ENCODE measurements at regions not wholly inside any gene's neighbourhood (a gene's known extent, or its start where the extent isn't known, plus 50 kb on each side); places are given as distances from the start of the nearest gene placed in this dataset.
A peak's percentile ranks its signal among the peaks of the same experiment; 100 is the strongest.

DNA sequence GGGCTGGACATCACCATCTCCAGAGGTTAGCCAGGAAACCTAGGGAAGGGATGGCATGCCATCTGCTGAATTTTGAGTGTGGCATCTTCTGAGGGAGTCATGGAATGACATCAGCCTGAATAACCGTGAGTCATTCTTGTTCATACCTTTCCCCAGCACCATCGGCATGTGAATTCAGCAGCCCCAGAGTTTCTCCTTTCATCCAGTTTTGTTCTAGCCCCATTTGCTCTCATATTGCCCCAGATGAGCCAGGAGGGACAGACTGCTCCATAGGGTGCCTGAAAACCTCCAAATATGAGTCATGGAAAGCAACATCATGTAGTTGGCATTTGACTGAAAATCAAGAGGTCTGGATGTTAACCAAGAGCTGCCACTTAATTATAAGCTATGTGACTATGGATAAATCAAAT lies 219.2 kb upstream of the SGK1 start:
- no peaks in the 10 kb centered on the region for H3K27me3 Mint-ChIP-seq
- no peaks in the 10 kb centered on the region for H3K9me3 ChIP-seq (ENCODE audit: control insufficient read depth, low read length, poor library complexity, severe bottlenecking)
- ATAC-seq (no peak), DNase-seq (no peak)
- H3K36me3 Mint-ChIP-seq (ENCODE audit: low read depth) = no peaks in the 10 kb centered on the region
- H3K4me1 Mint-ChIP-seq = peaks cover 17% of the 10 kb centered on the region
- no peak overlapping the region for H3K4me3 Mint-ChIP-seq
- no peak overlapping the region for H3K27ac Mint-ChIP-seq

DNA sequence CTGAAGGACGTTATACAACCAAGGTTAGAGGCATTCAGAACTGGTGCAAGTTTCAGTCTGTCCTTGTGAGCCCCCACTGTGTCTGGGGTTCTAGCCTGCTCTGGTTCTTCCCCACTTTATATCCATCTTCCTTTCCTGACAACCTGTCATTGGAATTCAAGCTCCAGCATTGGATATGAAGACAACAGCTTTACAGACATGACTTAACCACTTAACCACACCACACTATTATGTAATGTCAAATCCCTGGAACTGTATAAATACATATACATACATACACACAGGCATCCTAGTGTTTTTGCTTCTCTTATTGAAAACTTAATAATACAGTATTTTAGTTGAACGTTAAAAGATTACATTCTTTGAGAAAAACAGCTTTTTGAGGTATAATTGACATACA lies 217.9 kb upstream of the SGK1 start:
- Mint-ChIP-seq H3K27ac (no peak overlapping the region), H3K36me3 (ENCODE audit: low read depth) (no peaks in the 10 kb centered on the region), H3K4me3 (no peak overlapping the region), H3K27me3 (peaks cover 4% of the 10 kb centered on the region), H3K4me1 (peaks cover 17% of the 10 kb centered on the region)
- DNase-seq = no peak
- no peaks in the 10 kb centered on the region for H3K9me3 ChIP-seq (ENCODE audit: control insufficient read depth, low read length, poor library complexity, severe bottlenecking)
- no peak for ATAC-seq

DNA sequence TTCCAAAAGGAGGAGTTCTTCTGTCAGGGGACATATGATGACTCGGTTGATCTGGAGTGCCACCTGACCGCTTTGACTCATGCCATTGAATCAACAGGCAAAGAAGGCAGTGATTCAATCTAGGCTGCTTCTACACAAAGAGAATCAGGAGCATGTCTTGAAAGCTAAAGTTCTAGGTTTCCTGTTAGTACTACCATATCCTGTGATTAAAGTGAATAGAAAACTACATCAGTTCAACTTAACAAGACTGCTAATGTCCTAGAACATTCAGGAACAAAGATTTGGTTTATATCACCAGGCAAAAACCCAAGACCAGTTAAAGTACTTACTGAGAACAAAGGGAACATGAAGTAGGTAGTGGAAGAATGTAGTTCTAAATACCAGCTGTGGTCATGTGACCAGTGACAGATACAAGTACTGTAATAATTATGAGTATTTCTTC lies 216.8 kb upstream of the SGK1 start:
- no peaks in the 10 kb centered on the region for H3K9me3 ChIP-seq (ENCODE audit: control insufficient read depth, low read length, poor library complexity, severe bottlenecking)
- peaks cover 12% of the 10 kb centered on the region for H3K4me1 Mint-ChIP-seq
- H3K27me3 Mint-ChIP-seq = peaks cover 4% of the 10 kb centered on the region
- ATAC-seq = no peak
- H3K4me3 Mint-ChIP-seq = no peak overlapping the region
- no peaks in the 10 kb centered on the region for H3K36me3 Mint-ChIP-seq (ENCODE audit: low read depth)
- no peak for DNase-seq
- H3K27ac Mint-ChIP-seq = no peak overlapping the region

DNA sequence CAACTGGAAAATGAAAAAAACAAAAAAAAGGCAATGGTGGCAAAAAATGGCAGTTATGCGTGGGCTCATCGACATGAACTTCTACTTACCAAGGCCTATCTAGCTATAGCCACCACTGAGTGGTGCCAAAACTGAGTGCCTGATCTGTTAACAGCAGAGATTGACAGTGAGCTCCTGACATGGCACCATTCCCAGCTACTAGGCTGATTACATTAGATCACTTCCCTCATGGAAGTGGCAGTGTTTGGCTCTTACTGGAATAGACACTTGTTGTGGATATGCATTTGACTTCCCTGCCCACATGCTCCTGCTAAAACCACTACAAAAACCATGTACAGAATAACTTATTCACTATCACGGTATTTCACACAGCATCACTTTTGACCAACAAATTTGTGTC lies 216.1 kb upstream of the SGK1 start:
- DNase-seq (no peak), ATAC-seq (no peak)
- no peak overlapping the region for H3K27ac Mint-ChIP-seq
- no peak overlapping the region for H3K4me3 Mint-ChIP-seq
- H3K9me3 ChIP-seq (ENCODE audit: control insufficient read depth, low read length, poor library complexity, severe bottlenecking) = no peaks in the 10 kb centered on the region
- H3K27me3 Mint-ChIP-seq = peaks cover 4% of the 10 kb centered on the region
- no peaks in the 10 kb centered on the region for H3K36me3 Mint-ChIP-seq (ENCODE audit: low read depth)
- H3K4me1 Mint-ChIP-seq = peaks cover 16% of the 10 kb centered on the region

DNA sequence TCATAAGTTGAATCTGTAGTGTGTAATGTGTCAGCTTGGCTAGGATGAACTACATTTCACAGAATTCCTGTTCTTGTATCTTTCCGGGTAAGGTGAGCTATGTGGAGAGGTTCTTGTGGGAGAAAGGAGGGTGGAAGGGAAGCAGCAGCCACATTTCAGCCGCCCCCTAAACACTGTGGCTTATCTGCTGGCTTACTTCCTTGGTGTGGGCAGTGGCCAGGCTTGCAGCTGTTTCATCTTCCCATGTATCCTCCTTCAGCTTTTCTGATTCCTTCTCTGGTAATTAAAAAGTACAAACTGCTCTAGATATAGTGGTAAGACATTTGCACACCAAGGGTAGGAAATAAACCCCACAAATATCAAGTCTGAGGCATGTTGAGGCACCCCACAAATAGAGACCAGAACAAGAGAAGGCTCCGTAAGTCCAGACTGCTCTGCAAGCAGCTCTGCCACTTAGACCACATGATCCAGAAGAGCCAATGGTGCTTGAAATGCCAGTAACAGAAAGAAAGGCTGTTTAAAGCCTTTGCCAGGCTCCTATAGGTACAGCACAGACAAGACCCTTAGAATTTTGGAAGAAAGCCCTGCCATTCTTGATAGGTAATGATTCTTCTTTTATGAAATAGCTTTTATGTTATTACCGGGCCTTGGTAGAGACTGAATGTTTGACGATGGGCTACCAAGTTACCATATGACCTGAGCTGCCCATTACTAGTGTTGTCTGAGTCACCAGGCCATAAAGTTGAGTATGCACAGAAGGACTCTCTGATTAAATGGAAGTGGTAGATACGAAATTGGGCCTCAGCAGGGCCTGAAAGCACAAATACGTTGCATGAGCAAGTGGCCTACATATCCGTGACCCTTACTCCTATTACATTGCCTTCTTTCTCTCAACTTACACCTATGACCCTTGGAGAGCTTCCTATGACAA lies 215.0 kb upstream of the SGK1 start:
- H3K4me3 Mint-ChIP-seq = no peak overlapping the region
- H3K36me3 Mint-ChIP-seq (ENCODE audit: low read depth) = no peaks in the 10 kb centered on the region
- no peak for ATAC-seq
- peaks cover 16% of the 10 kb centered on the region for H3K4me1 Mint-ChIP-seq
- H3K9me3 ChIP-seq (ENCODE audit: control insufficient read depth, low read length, poor library complexity, severe bottlenecking) = no peaks in the 10 kb centered on the region
- no peak overlapping the region for H3K27ac Mint-ChIP-seq
- peaks cover 4% of the 10 kb centered on the region for H3K27me3 Mint-ChIP-seq
- no peak for DNase-seq

DNA sequence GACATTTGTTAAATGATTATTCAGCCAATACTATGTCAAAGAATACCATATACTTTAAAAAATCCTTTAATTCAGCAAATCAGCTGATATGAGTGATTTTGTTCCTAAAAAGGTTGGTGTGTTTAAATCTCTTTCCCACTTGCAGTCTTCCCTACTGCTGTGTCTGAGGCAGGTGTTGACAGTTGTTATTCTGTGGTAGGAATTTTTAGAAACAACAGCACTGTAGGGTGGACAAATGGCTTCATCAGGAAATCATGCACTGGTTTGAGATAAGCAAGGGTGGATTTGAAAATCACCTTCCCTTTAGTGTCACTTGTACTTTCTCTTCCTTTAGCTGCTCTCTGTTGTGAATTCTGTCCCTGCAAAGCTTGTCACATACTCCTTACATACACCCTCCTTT lies 213.7 kb upstream of the SGK1 start:
- H3K36me3 Mint-ChIP-seq (ENCODE audit: low read depth) = no peaks in the 10 kb centered on the region
- DNase-seq = no peak
- no peaks in the 10 kb centered on the region for H3K9me3 ChIP-seq (ENCODE audit: control insufficient read depth, low read length, poor library complexity, severe bottlenecking)
- no peak overlapping the region for H3K27ac Mint-ChIP-seq
- peaks cover 4% of the 10 kb centered on the region for H3K27me3 Mint-ChIP-seq
- ATAC-seq = no peak
- no peak overlapping the region for H3K4me3 Mint-ChIP-seq
- H3K4me1 Mint-ChIP-seq = peaks cover 18% of the 10 kb centered on the region

DNA sequence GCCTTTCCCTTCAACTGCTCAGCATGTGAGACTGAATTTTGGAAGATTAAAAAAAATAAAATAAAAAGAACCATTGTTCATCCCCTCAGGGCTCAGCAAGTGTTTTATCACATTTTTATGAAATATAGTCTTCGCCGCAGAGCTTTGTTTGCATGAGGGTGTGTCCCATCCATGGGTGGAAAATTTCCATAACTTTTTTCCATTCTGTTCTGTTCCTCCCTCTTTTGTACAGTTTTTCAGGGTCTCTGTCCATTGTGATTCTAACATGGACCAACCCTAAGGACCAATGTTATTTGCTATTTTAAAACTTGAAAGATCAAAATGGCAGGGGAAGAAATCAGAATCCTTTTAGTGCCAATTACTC lies 213.3 kb upstream of the SGK1 start:
- no peak for ATAC-seq
- no peak for DNase-seq
- H3K9me3 ChIP-seq (ENCODE audit: control insufficient read depth, low read length, poor library complexity, severe bottlenecking) = no peaks in the 10 kb centered on the region
- Mint-ChIP-seq H3K27me3 (peaks cover 4% of the 10 kb centered on the region), H3K36me3 (ENCODE audit: low read depth) (no peaks in the 10 kb centered on the region), H3K27ac (no peak overlapping the region), H3K4me1 (peaks cover 17% of the 10 kb centered on the region), H3K4me3 (no peak overlapping the region)

DNA sequence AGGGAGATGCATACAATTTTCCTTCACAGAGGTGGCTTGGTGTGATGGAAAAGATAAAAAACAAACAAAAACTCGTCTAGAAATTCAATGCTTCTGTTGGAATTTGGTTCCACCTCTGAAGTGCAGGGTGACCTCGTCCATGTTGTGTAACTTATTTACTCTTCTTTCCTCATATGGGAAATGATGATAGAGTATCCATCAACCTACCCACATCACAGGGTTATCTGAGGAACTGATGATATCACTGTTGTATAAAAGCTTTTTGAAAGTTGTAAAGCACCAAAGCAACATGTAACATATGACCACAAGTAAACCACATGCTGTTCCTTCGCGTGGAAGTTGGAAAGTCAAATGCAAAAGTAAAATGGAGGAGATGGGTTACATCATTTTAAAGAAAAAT lies 212.0 kb upstream of the SGK1 start:
- no peaks in the 10 kb centered on the region for H3K36me3 Mint-ChIP-seq (ENCODE audit: low read depth)
- DNase-seq = no peak
- peak overlapping the region; percentile 3 for H3K27ac Mint-ChIP-seq
- no peak overlapping the region for H3K4me3 Mint-ChIP-seq
- H3K27me3 Mint-ChIP-seq = peaks cover 4% of the 10 kb centered on the region
- no peaks in the 10 kb centered on the region for H3K9me3 ChIP-seq (ENCODE audit: control insufficient read depth, low read length, poor library complexity, severe bottlenecking)
- ATAC-seq = peak; percentile 90
- H3K4me1 Mint-ChIP-seq = peaks cover 15% of the 10 kb centered on the region

DNA sequence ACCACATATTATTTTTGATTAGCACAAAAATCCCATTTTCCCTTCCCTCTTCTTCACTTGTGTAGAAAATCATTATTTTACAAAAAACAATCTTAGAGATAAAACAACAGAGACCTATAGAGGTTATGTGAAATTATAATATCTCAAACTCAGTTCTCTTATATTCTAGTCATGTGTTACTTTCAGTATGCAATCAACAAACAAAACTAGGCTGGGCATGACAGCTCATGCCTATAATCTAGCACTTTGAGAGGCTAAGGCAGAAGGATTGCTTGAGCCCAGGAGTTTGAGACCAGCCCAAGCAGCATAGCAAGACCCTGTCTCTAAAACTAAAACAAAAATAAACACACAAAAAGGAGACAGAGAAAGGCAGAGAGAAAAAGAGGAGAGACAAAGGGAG lies 211.4 kb upstream of the SGK1 start:
- no peak for ATAC-seq
- H3K9me3 ChIP-seq (ENCODE audit: control insufficient read depth, low read length, poor library complexity, severe bottlenecking) = no peaks in the 10 kb centered on the region
- Mint-ChIP-seq H3K4me3 (no peak overlapping the region), H3K4me1 (peaks cover 11% of the 10 kb centered on the region), H3K36me3 (ENCODE audit: low read depth) (no peaks in the 10 kb centered on the region), H3K27ac (peak overlapping the region; percentile 3), H3K27me3 (peaks cover 4% of the 10 kb centered on the region)
- no peak for DNase-seq

DNA sequence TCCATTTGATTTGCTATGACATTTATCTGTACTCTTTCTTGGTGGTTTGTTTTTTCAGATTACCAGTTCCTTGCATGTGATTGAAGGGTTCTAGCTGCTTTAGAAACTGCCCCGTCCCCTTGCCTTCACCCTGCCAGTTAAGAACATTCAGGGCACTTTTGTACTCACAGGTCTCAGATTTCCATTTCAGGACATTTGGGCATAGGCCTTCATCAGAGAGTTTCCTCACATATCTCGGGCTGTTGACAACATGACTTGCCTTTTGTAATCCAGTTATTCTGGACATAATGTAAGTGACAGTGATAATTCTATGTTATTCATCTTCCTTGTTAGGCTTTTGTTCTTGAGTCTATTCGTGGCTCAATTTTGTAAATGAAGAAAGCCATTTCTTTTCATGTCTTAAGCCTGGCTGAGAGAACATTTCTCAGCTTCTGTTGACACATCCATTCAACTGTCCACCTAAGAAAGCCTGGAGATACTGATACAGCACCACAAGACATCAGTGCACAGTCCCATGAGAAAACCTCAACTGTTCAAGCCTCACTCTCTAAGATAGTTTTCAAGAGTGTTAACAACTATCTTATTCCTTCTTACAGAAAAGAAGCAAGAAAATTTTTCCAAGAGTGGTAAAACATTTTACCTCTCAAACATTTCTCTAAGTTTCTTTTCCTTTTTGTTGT lies 209.3 kb upstream of the SGK1 start:
- ATAC-seq (no peak), DNase-seq (no peak)
- peaks cover 13% of the 10 kb centered on the region for H3K4me1 Mint-ChIP-seq
- H3K4me3 Mint-ChIP-seq = no peak overlapping the region
- peaks cover 4% of the 10 kb centered on the region for H3K27me3 Mint-ChIP-seq
- no peaks in the 10 kb centered on the region for H3K9me3 ChIP-seq (ENCODE audit: control insufficient read depth, low read length, poor library complexity, severe bottlenecking)
- H3K27ac Mint-ChIP-seq = no peak overlapping the region
- no peaks in the 10 kb centered on the region for H3K36me3 Mint-ChIP-seq (ENCODE audit: low read depth)

DNA sequence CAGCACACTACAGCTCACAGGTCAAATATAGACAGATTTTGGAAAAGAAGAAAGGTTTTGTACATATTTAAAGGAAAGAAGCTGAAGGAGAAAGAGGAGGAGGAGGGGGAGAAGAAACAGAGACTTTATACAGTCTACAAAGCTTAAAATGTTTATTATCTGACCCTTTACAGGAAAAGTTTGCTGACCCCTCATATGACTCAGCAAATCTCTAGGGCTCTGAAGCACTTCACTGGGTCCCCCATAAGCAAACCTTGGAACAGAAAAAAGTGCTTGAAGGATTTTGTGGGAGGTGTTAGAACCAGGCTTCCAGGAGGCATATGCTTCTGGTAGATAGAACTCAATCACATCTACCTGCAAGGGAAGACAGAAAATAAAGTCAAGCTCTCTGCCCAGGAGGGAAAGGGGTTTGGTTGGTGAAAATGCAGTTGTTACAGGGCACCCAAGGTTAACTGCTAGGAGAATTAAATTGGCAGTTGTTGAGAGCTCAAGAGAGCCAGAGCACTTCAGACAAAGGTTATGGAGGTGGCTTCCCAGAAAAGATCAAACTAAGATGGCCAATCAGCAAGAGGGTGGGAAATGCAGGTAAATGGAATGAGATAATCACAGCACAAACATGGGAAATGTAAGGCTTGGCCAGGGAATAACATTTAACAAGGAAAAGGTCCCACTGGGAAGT lies 207.4 kb upstream of the SGK1 start:
- Mint-ChIP-seq H3K4me1 (peaks cover 17% of the 10 kb centered on the region), H3K4me3 (no peak overlapping the region), H3K27me3 (no peaks in the 10 kb centered on the region), H3K27ac (no peak overlapping the region), H3K36me3 (ENCODE audit: low read depth) (no peaks in the 10 kb centered on the region)
- DNase-seq = no peak
- no peak for ATAC-seq
- H3K9me3 ChIP-seq (ENCODE audit: control insufficient read depth, low read length, poor library complexity, severe bottlenecking) = no peaks in the 10 kb centered on the region

DNA sequence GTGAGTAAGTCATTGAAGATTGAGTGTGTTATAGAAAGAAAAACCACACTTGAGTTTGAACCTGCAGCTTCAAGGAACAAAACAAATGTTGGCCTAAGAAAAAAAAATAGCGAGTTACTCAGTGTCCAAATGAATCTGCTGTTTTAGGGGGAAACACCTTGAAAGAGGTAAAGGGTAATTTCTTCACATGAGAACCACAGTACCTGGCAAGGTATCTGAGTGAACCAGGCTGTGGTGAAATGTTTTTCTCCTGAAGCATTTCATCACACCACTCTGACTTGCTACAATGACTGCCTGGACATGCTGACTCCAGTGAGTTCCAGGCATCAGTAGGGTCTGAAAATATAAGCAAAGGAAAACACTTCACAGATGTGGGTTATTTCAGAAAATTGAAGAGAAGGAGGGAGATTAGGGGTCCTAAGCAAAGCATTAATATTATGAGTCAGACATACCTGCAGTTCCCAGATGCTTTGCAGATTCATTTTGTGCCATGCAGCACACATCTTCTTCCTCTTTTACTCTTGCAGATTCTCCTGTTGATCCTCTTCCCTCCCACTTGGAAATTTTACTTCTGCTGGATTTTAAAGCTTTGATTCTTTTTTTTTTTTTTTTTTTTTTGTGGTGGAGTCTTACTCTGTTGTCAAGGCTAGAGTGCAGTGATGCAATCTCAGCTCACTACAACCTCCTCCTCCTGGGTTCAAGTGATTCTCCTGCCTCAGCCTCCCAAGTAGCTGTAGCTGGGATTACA lies 206.2 kb upstream of the SGK1 start:
- Mint-ChIP-seq H3K36me3 (ENCODE audit: low read depth) (no peaks in the 10 kb centered on the region), H3K4me1 (peaks cover 12% of the 10 kb centered on the region), H3K4me3 (no peak overlapping the region), H3K27me3 (no peaks in the 10 kb centered on the region), H3K27ac (no peak overlapping the region)
- no peaks in the 10 kb centered on the region for H3K9me3 ChIP-seq (ENCODE audit: control insufficient read depth, low read length, poor library complexity, severe bottlenecking)
- ATAC-seq (no peak), DNase-seq (no peak)

DNA sequence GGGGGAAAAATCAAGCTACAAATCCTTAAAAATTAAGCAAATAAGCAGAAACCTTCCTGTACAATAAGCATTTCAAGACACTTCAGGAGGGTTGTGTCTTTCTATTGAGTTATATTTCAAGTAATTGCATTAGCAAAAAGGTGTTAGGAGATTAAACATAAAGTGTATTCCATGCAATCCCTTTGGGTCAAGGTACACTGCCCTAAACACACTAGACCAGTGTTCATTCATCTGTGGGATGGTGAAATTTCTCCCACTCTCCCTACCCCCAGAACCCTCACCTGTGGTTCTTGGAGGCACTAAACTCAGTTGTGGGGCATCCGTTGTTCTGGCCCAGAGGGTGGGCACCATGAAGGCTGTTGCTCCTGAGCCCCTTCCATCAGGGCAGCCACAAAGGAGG lies 205.1 kb upstream of the SGK1 start:
- H3K36me3 Mint-ChIP-seq (ENCODE audit: low read depth) = no peaks in the 10 kb centered on the region
- peaks cover 16% of the 10 kb centered on the region for H3K4me1 Mint-ChIP-seq
- DNase-seq (no peak), ATAC-seq (no peak)
- H3K9me3 ChIP-seq (ENCODE audit: control insufficient read depth, low read length, poor library complexity, severe bottlenecking) = no peaks in the 10 kb centered on the region
- no peak overlapping the region for H3K4me3 Mint-ChIP-seq
- H3K27ac Mint-ChIP-seq = no peak overlapping the region
- no peaks in the 10 kb centered on the region for H3K27me3 Mint-ChIP-seq

Measured in T-helper 17 cell (primary cell).